Effector memory CD4-positive, alpha-beta T cell (primary cell): ENCODE measurements at regions not wholly inside any gene's neighbourhood (a gene's known extent, or its start where the extent isn't known, plus 50 kb on each side); places are given as distances from the start of the nearest gene placed in this dataset.

Experiments used
- DNase-seq, 3 donors: peaks; one replicate each; pipeline ENCODE4 v3.0.0-alpha.2; 2020
- H3K27ac ChIP-seq: 2 replicates; pipeline ENCODE4 v1.7.0; 2013; ENCODE audit warnings: mild to moderate bottlenecking, low read length, moderate library complexity; ENCODE audit not compliant: insufficient read depth, poor library complexity, severe bottlenecking
- H3K27me3 ChIP-seq: replicated peaks from 2 replicates; pipeline ENCODE4 v1.7.0; 2013; ENCODE audit warnings: mild to moderate bottlenecking, low read length; ENCODE audit not compliant: insufficient read depth, control insufficient read depth, poor library complexity, severe bottlenecking
- H3K36me3 ChIP-seq: 2 replicates; pipeline ENCODE4 v1.7.0; 2013; ENCODE audit warnings: mild to moderate bottlenecking, low read length, moderate library complexity; ENCODE audit not compliant: control insufficient read depth, insufficient read depth
- H3K4me1 ChIP-seq: 2 replicates; pipeline ENCODE4 v1.7.0; 2013; ENCODE audit warnings: low read length, mild to moderate bottlenecking; ENCODE audit not compliant: control insufficient read depth, insufficient read depth, poor library complexity, severe bottlenecking
- H3K4me3 ChIP-seq: 2 replicates; pipeline ENCODE4 v1.7.0; 2013; ENCODE audit warnings: low read length, low read depth, mild to moderate bottlenecking; ENCODE audit not compliant: insufficient read depth, poor library complexity, severe bottlenecking
- H3K9me3 ChIP-seq: 2 replicates; pipeline ENCODE4 v1.7.0; 2013; ENCODE audit warnings: mild to moderate bottlenecking, low read length, moderate library complexity; ENCODE audit not compliant: control insufficient read depth

DNA sequence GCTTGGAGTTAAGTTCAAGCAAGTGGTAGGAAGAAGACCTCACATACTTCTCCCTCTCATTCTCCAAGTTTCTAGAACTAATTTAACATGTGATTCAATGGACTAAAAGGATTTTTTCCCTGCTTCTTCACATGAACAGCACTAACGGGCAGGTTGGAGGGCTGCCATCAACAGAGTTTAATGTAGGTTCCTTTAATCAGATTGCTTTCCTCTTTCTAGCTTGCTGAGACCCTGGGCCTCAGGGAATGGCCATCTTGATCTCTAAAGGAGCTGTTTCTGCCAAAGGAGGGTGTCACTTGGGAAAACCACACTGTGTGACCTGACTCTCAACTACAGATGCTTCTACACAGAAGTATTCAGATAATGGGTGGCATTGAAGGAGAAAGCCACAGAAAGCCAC is 223.3 kb downstream of the PIK3R1 start:
- no peak overlapping the region for H3K27ac ChIP-seq
- H3K9me3 ChIP-seq: no peaks in the 10 kb centered on the region
- no peaks in the 10 kb centered on the region for H3K27me3 ChIP-seq

DNA sequence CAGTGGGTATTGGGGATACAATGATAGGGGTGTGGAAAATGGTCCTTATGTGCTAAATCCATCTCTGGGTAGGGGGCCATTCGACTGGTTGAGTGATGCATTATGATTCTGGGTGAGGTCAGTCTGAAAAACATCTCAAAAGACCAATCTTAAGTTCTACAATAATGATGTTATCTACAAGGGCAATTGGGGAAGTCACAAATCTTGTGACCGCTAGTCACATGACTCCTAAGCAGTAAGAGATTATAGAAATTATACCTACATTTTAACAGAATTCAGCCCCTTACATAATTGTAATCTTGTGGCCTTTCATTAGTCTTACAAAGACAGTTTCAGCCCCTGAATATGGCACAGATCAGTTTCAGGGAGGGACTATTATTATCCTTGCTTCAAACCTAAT is 224.7 kb downstream of the PIK3R1 start:
- H3K36me3 ChIP-seq: no peaks in the 10 kb centered on the region
- no peak overlapping the region for H3K27ac ChIP-seq
- H3K27me3 ChIP-seq: no peaks in the 10 kb centered on the region
- H3K4me1 ChIP-seq: peaks cover 8% of the 10 kb centered on the region
- H3K9me3 ChIP-seq: no peaks in the 10 kb centered on the region
- no peak for DNase-seq
- no peak overlapping the region for H3K4me3 ChIP-seq

More for the DNA sequence above, 223.3 kb downstream of the PIK3R1 start:
- Histone ChIP-seq H3K36me3 (no peaks in the 10 kb centered on the region), H3K4me1 (peaks cover 21% of the 10 kb centered on the region), H3K4me3 (no peak overlapping the region)
- DNase-seq: no peak

DNA sequence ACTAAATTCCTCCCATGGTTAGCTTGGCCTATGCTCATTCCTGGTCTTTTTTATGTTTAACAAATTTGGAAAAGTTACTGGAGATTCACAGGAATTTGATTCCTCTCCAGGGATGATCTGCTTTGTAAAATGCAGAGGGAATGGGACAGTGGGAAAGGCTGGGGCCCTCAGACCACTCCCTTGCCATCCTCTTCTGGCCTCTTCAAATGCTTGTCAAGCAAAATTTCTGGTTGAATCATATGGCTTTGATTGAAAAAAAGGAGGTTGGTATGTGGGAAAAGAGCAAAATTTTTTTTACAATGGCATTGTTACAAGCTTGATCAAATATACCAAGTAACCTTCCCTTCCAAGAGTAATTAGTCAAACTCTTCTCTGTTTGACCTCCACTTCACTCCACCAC is 225.1 kb downstream of the PIK3R1 start:
- no peak for DNase-seq

DNA sequence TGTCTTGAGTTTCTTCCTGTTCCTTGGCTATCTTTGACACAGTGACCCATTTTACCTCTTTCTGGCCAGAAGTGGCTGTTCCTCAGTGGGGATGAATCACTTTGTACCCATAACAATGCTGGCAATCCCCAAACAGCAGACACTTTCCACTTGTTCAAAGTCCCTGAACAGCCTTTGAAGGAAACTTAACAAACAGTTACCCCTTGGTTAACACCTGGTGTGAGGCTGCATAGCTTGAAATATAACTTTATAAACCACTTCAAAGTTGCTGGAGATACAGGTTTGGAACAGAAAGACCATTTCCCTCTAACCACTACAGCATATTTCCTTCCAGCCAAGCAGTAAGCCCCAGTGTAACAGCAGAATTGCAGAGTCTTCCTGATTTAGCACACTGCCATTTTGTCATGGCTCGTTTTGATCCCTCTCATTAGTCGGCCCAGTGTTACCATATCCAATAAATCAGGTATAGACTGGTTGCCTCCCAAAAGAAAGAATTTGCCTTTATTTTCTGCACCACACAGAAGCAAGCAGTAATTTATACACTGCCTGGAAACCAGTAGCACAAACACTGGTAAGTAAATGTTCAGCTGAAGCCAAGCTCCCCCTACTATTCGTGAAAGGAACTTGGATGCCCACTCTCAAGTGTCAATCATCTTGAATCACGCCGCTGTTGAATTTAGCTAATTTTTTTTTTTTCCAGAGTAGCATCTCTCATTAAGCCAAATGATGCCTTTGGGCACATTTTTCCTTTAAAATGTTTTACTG is 225.9 kb downstream of the PIK3R1 start:
- no peaks in the 10 kb centered on the region for H3K27me3 ChIP-seq
- H3K27ac ChIP-seq: no peak overlapping the region
- DNase-seq: no peak
- peaks cover 4% of the 10 kb centered on the region for H3K4me1 ChIP-seq
- H3K4me3 ChIP-seq: no peak overlapping the region
- H3K9me3 ChIP-seq: no peaks in the 10 kb centered on the region
- H3K36me3 ChIP-seq: no peaks in the 10 kb centered on the region

More for the DNA sequence above, 225.1 kb downstream of the PIK3R1 start:
- no peak overlapping the region for H3K27ac ChIP-seq
- no peak overlapping the region for H3K4me3 ChIP-seq
- peaks cover 4% of the 10 kb centered on the region for H3K4me1 ChIP-seq
- no peaks in the 10 kb centered on the region for H3K27me3 ChIP-seq
- no peaks in the 10 kb centered on the region for H3K36me3 ChIP-seq
- H3K9me3 ChIP-seq: no peaks in the 10 kb centered on the region

DNA sequence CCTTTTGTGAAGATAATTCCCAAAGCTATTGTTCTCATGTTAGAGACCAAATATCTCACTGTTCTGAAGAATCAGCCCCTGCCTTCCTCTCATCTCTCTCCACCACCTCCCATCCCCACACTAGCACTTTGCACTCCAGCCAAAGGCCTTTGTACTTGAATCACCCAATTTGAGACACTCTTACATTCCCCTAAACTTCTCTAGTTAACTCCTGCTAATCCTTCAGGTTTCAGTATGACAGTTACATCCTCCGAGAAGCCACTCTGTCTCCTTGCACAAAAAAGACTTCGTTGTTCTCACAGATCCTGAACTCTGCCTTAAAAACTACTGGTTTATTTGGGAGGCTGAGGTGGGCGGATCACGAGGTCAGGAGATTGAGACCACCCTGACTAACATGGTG is 227.5 kb downstream of the PIK3R1 start:
- peaks cover 4% of the 10 kb centered on the region for H3K4me1 ChIP-seq
- H3K27ac ChIP-seq: no peak overlapping the region
- H3K36me3 ChIP-seq: no peaks in the 10 kb centered on the region
- H3K4me3 ChIP-seq: no peak overlapping the region
- H3K27me3 ChIP-seq: no peaks in the 10 kb centered on the region
- DNase-seq: no peak
- H3K9me3 ChIP-seq: no peaks in the 10 kb centered on the region

DNA sequence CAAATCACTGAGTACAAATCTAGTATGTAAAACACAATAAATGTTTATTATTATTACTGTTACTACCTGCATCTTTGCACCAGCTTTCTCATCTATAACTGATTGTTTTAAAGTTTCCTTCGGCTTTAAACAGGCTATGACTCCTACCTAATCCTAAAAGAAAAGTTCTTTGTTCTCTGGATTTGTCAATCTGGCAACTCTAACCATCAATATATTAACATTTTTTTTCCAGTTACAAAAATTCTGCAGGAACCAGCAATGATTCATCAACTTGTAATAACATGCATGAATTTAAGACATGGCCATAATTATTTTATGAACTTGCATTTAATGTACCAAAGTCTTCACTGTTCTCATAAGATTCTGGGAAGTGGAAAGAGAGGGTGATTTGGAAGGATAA is 228.5 kb downstream of the PIK3R1 start:
- no peak for DNase-seq
- H3K27ac ChIP-seq: no peak overlapping the region
- no peaks in the 10 kb centered on the region for H3K9me3 ChIP-seq

DNA sequence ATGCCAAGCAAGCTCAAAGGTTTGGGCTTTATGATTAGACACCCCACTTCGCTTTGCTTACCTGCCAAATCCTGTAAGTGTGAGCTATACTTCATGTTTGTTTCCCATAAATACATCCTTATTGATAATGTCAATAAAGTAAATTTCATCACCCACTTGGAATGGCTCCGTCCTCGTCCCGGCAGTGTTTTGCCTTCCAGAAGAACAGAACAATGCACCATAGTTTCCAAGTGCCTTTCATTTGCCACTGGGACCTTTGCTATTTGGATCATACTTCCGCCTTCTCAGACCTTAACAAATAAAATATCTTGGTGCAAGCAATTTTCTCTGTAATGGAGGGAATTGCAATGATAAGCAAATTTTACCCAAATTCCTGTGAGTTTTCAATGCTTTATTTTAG is 229.3 kb downstream of the PIK3R1 start:
- no peaks in the 10 kb centered on the region for H3K27me3 ChIP-seq
- no peak overlapping the region for H3K4me3 ChIP-seq
- H3K27ac ChIP-seq: no peak overlapping the region
- no peak for DNase-seq
- no peaks in the 10 kb centered on the region for H3K9me3 ChIP-seq
- H3K36me3 ChIP-seq: no peaks in the 10 kb centered on the region
- peaks cover 4% of the 10 kb centered on the region for H3K4me1 ChIP-seq

More for the DNA sequence above, 228.5 kb downstream of the PIK3R1 start:
- Histone ChIP-seq H3K4me1 (peaks cover 4% of the 10 kb centered on the region), H3K36me3 (no peaks in the 10 kb centered on the region), H3K4me3 (no peak overlapping the region), H3K27me3 (no peaks in the 10 kb centered on the region)

DNA sequence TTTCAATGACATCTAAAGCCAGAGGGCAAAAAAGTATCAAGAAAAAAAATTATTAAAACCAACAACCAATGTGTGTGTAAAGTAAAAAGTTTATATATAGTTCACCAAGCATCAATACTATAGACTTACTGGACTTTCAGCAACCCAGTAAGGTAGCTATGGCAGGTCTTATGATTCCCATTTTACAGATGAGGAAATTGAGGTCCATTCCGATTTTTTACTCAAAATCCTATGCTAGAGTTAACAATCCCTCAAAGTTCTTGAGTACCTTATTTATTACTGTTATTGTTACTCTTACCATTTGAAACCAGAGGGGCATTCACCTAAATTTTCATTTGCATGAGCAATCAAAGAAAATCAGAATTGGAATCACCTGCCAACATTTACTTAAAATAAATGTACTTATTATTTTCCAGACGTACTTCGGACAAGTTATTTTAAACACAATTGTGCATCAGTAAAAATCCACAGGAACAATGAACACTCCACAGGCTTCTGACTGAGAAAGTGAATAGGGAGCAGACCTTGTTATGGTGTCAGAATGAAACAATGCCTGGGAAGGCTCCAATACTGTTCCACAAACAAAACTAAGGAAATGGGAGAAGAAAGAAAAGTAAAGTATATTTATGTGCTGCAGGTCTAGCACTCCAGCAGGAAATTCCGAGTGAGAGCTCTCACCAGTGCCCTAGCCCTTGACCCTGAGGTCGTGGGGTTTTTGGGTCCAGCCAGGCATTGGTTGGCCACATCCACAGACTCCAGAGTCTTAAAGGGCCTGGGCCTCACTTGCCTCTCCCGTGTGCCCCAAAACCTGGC is 229.9 kb downstream of the PIK3R1 start:
- no peak for DNase-seq
- Histone ChIP-seq H3K9me3 (no peaks in the 10 kb centered on the region), H3K27ac (no peak overlapping the region), H3K27me3 (no peaks in the 10 kb centered on the region), H3K36me3 (no peaks in the 10 kb centered on the region), H3K4me1 (peaks cover 4% of the 10 kb centered on the region), H3K4me3 (no peak overlapping the region)

DNA sequence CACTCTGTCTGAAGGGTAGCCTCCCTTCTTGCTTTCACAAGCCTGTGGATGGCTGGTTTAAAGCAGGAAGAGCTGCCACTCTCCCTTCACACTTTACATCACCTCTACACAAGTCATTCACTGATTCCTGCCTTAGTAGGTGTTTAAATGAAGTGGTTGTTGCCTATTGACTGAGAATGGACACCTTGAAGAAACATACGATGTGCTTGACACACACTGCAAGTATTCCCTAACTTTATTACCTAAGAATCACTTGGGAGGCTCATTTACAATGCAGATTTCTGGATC is 230.5 kb downstream of the PIK3R1 start:
- H3K4me1 ChIP-seq: peaks cover 4% of the 10 kb centered on the region
- no peaks in the 10 kb centered on the region for H3K27me3 ChIP-seq
- no peaks in the 10 kb centered on the region for H3K9me3 ChIP-seq
- no peak overlapping the region for H3K27ac ChIP-seq
- no peaks in the 10 kb centered on the region for H3K36me3 ChIP-seq
- no peak overlapping the region for H3K4me3 ChIP-seq
- DNase-seq: no peak

DNA sequence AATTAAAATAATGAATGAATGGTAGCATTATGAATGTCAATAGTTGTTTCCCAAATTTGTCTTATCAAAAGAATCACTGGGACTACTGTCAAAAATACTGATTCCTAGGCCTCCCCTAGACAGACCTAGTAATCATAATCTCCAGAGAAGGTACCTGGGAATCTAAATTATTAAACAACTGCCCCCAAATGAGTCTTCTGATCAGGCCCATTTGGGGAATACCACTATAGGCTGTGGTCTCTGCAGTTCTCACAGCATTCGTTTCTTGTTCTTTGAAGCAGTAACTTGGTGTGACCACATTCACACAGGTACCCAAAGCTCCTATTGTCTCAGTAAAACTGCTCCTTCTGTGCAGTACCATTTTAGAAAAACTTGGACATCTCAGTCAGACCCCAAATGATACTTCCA is 230.9 kb downstream of the PIK3R1 start:
- DNase-seq: no peak
- Histone ChIP-seq H3K36me3 (no peaks in the 10 kb centered on the region), H3K27ac (no peak overlapping the region), H3K4me1 (no peaks in the 10 kb centered on the region), H3K4me3 (no peak overlapping the region), H3K27me3 (no peaks in the 10 kb centered on the region), H3K9me3 (no peaks in the 10 kb centered on the region)
